HepG2 (cell line): ENCODE measurements at regions not wholly inside any gene's neighbourhood (a gene's known extent, or its start where the extent isn't known, plus 50 kb on each side); places are given as distances from the start of the nearest gene placed in this dataset.

ENCODE experiments used
- CEBPB ChIP-seq: IDR thresholded peaks from 2 replicates; pipeline ENCODE4 v1.6.1; 2011; ENCODE audit warnings: low read depth, low read length, improper control_type of control experiment, borderline replicate concordance
- CSRNP1 ChIP-seq: sonication (generic); formaldehyde crosslinking; IDR thresholded peaks from 2 replicates; pipeline ENCODE4 v1.8.1; 2023; ENCODE audit warnings: mild to moderate bottlenecking, missing genetic modification reagents
- DMAP1 ChIP-seq: IDR thresholded peaks from 2 replicates; pipeline ENCODE4 v1.6.1; 2016
- ELF1 ChIP-seq: sonication (generic); formaldehyde crosslinking; IDR thresholded peaks from 2 replicates; pipeline ENCODE4 v1.4.0; 2020; ENCODE audit warnings: missing genetic modification reagents
- EZH2 ChIP-seq: conservative IDR thresholded peaks from 2 replicates; pipeline ENCODE4 v1.6.1; 2012; ENCODE audit warnings: mild to moderate bottlenecking, low read depth, low read length, moderate library complexity
- FUBP1 ChIP-seq: sonication (generic); formaldehyde crosslinking; IDR thresholded peaks from 2 replicates; pipeline ENCODE4 v1.5.1; 2020; ENCODE audit warnings: missing genetic modification reagents, mild to moderate bottlenecking, borderline replicate concordance
- GABPA ChIP-seq, 2 experiments: IDR thresholded peaks; 2 replicates each; pipeline ENCODE4 v1.6.1; 2011 to 2016; ENCODE audit warnings: low read depth in 2 of 2, low read length in 1 of 2, missing biosample characterization in 1 of 2, missing genetic modification characterization in 1 of 2
- GATAD1 ChIP-seq: IDR thresholded peaks from 2 replicates; pipeline ENCODE4 v1.6.1; 2016; ENCODE audit warnings: missing genetic modification reagents, missing compliant biosample characterization
- HCFC1 ChIP-seq: fragments of 150-350 bp; IDR thresholded peaks from 2 replicates; pipeline ENCODE4 v1.6.1; 2014; ENCODE audit warnings: low read depth, low read length
- KDM3A ChIP-seq: IDR thresholded peaks from 2 replicates; pipeline ENCODE4 v1.6.1; 2018; ENCODE audit warnings: low read depth, missing compliant biosample characterization
- KLF6 ChIP-seq: IDR thresholded peaks from 2 replicates; pipeline ENCODE4 v1.8.0; 2016; ENCODE audit warnings: missing biosample characterization, missing genetic modification reagents
- KMT2B ChIP-seq: IDR thresholded peaks from 2 replicates; pipeline ENCODE4 v1.6.1; 2016; ENCODE audit warnings: missing genetic modification reagents, missing compliant biosample characterization
- TEAD2 ChIP-seq: sonication (generic); formaldehyde crosslinking; IDR thresholded peaks from 2 replicates; pipeline ENCODE4 v1.9.0; 2021; ENCODE audit warnings: missing genetic modification reagents
- TFAP4 ChIP-seq: sonication (generic); IDR thresholded peaks from 2 replicates; pipeline ENCODE4 v1.6.1; 2016; ENCODE audit warnings: low read depth, borderline replicate concordance
- YEATS2 ChIP-seq: sonication (generic); formaldehyde crosslinking; IDR thresholded peaks from 2 replicates; pipeline ENCODE4 v1.4.0; 2020; ENCODE audit warnings: missing genetic modification reagents, borderline replicate concordance
- ZMYM4 ChIP-seq: sonication (generic); formaldehyde crosslinking; IDR thresholded peaks from 2 replicates; pipeline ENCODE4 v1.8.1; 2023; ENCODE audit warnings: mild to moderate bottlenecking, missing genetic modification reagents
- ZNF18 ChIP-seq: sonication (generic); formaldehyde crosslinking; IDR thresholded peaks from 2 replicates; pipeline ENCODE4 v1.8.0; 2022; ENCODE audit warnings: mild to moderate bottlenecking, missing genetic modification reagents; ENCODE audit not compliant: insufficient replicate concordance
- ZNF235 ChIP-seq: sonication (generic); formaldehyde crosslinking; IDR thresholded peaks from 2 replicates; pipeline ENCODE4 v1.8.1; 2023; ENCODE audit warnings: mild to moderate bottlenecking, missing genetic modification reagents, borderline replicate concordance
- ZNF7 ChIP-seq: IDR thresholded peaks from 2 replicates; pipeline ENCODE4 v1.6.1; 2016; ENCODE audit warnings: missing biosample characterization, missing genetic modification reagents
- ZNF792 ChIP-seq: IDR thresholded peaks from 2 replicates; pipeline ENCODE4 v1.6.1; 2016
- ZSCAN9 ChIP-seq: IDR thresholded peaks from 2 replicates; pipeline ENCODE4 v1.6.1; 2016; ENCODE audit warnings: borderline replicate concordance

- peak; percentile 39; the same call in 1 of the 2 replicates for TF ChIP-seq ZSCAN9 (CRISPR knock-in tag)
- no peak for TF ChIP-seq HCFC1
- TF ChIP-seq FUBP1: no peak
- no peak for TF ChIP-seq EZH2
- TF ChIP-seq CSRNP1 (CRISPR knock-in tag): no peak
- 0 out of 2 replicates have a peak, but pooled peaks have one; percentile 6 for TF ChIP-seq YEATS2 (CRISPR knock-in tag)
- TF ChIP-seq ZMYM4: peak; percentile 42; the same call in 1 of the 2 replicates
- TF ChIP-seq ZNF235 (CRISPR knock-in tag): no peak
- peak; percentile 41; the same call in 1 of the 2 replicates for TF ChIP-seq ELF1 (CRISPR knock-in tag)
- 0 out of 2 replicates have a peak, but pooled peaks have one; percentile 1 for TF ChIP-seq KLF6 (CRISPR knock-in tag)
- no peak for TF ChIP-seq TEAD2
- TF ChIP-seq ZNF792: peak; percentile 12; the same call in 1 of the 2 replicates
- no peak for TF ChIP-seq ZNF7 (CRISPR knock-in tag)
- 0 out of 2 replicates have a peak, but pooled peaks have one; percentile 33 for TF ChIP-seq KMT2B
- TF ChIP-seq GABPA (IDR thresholded peaks at IDR 0.05; ENCODE audit: low read depth, low read length): 0 out of 2 replicates have a peak, but pooled peaks have one; percentile 9
- TF ChIP-seq GABPA (CRISPR knock-in tag; IDR thresholded peaks at IDR 0.05; ENCODE audit: low read depth): peak; percentile 55
- TF ChIP-seq TFAP4: 0 out of 2 replicates have a peak, but pooled peaks have one; percentile 57
- peak; percentile 14; the same call in 1 of the 2 replicates for TF ChIP-seq DMAP1 (CRISPR knock-in tag)
- TF ChIP-seq GATAD1 (CRISPR knock-in tag): peak; percentile 13; the same call in 1 of the 2 replicates
- TF ChIP-seq CEBPB: no peak
- no peak for TF ChIP-seq KDM3A
- TF ChIP-seq ZNF18: no peak
These were observed 185.3 kb downstream of the NRIP1 start (continued) for GRCh38 chr21:14879458-14879857.
